H1 (cell line): ENCODE measurements at regions not wholly inside any gene's neighbourhood (a gene's known extent, or its start where the extent isn't known, plus 50 kb on each side); places are given as distances from the start of the nearest gene placed in this dataset.

Experiments used
- CTCF ChIA-PET: fragments of 300-600 bp; sonication (Branson Sonifier 250); formaldehyde crosslinking; loops from one replicate; lab custom pipeline; 2021; ENCODE audit not compliant: partially characterized antibody; lab: Charles Lee
- POLR2A ChIA-PET: fragments of 300-600 bp; sonication (Branson Sonifier 250); formaldehyde crosslinking; loops from one replicate; lab custom pipeline; 2021; ENCODE audit warnings: inconsistent platforms; ENCODE audit not compliant: partially characterized antibody; lab: Charles Lee
- DNase-seq, 2 experiments: peaks; one replicate each; pipeline versions ENCODE4 v3.0.0 to v3.0.0-alpha.2; 2010 to 2022; ENCODE audit warnings: low spot score in 2 of 2, low read depth in 1 of 2, mixed read lengths in 1 of 2
- FAIRE-seq: peaks from 2 replicates; lab custom pipeline; 2011; peaks lifted over from hg19 to GRCh38; lab: Jason Lieb, UNC
- H2AFZ ChIP-seq: 2 replicates; pipeline ENCODE4 v1.8.1; 2012; ENCODE audit warnings: low read length, inconsistent platforms
- H2AK5ac ChIP-seq: 2 replicates; pipeline ENCODE4 v1.6.1; 2013; ENCODE audit warnings: low read depth, low read length
- H2BK120ac ChIP-seq: replicated peaks from 2 replicates; pipeline ENCODE3; 2013; ENCODE audit warnings: low read depth, low read length, inconsistent platforms
- H2BK12ac ChIP-seq: 2 replicates; pipeline ENCODE4 v1.6.1; 2013; ENCODE audit warnings: low read depth, low read length
- H2BK15ac ChIP-seq: 2 replicates; pipeline ENCODE4 v1.6.1; 2013; ENCODE audit warnings: low read length
- H2BK20ac ChIP-seq: 2 replicates; pipeline ENCODE4 v1.6.1; 2013; ENCODE audit warnings: low read length
- H2BK5ac ChIP-seq: 2 replicates; pipeline ENCODE4 v1.6.1; 2013; ENCODE audit warnings: low read depth, low read length
- H3K14ac ChIP-seq: 2 replicates; pipeline ENCODE4 v1.6.1; 2013; ENCODE audit warnings: inconsistent platforms; ENCODE audit not compliant: insufficient read length
- H3K18ac ChIP-seq: 2 replicates; pipeline ENCODE4 v1.6.1; 2013; ENCODE audit warnings: low read length; ENCODE audit errors: extremely low read depth
- H3K23ac ChIP-seq: 2 replicates; pipeline ENCODE4 v1.6.1; 2013; ENCODE audit warnings: inconsistent platforms; ENCODE audit not compliant: insufficient read length
- H3K23me2 ChIP-seq: 2 replicates; pipeline ENCODE4 v1.6.1; 2013; ENCODE audit warnings: low read depth, low read length
- H3K27ac ChIP-seq: 2 replicates; pipeline ENCODE4 v1.6.1; 2011; ENCODE audit warnings: low read depth, low read length, inconsistent platforms
- H3K27me3 ChIP-seq, 4 experiments: replicated peaks in 1 of 4; 1 replicate in 1 of 4; 2 replicates in 3 of 4; pipeline versions ENCODE4 v1.6.1 to v1.8.1; 2011 to 2013; ENCODE audit warnings: low read length in 3 of 4, mild to moderate bottlenecking in 3 of 4, inconsistent platforms in 2 of 4, mixed read lengths in 2 of 4, moderate library complexity in 1 of 4; ENCODE audit not compliant: control insufficient read depth in 3 of 4, insufficient read depth in 3 of 4; ENCODE audit errors: extremely low read depth in 1 of 4
- H3K36me3 ChIP-seq, 4 experiments: 2 replicates each; pipeline versions ENCODE4 v1.6.1 to v1.8.1; 2011 to 2013; ENCODE audit warnings: mild to moderate bottlenecking in 4 of 4, low read length in 3 of 4, moderate library complexity in 2 of 4, control low read depth in 1 of 4, inconsistent platforms in 1 of 4; ENCODE audit not compliant: insufficient read depth in 4 of 4, control insufficient read depth in 2 of 4
- H3K4ac ChIP-seq: replicated peaks from 2 replicates; pipeline ENCODE3; 2013; ENCODE audit warnings: low read length, low read depth, mixed read lengths, inconsistent platforms; ENCODE audit not compliant: insufficient read length
- H3K4me1 ChIP-seq, 4 experiments: replicated peaks in 1 of 4; 1 replicate in 1 of 4; 2 replicates in 3 of 4; pipeline versions ENCODE4 v1.6.1 to v1.8.1; 2011 to 2013; ENCODE audit warnings: low read length in 3 of 4, inconsistent platforms in 2 of 4, mixed read lengths in 1 of 4; ENCODE audit not compliant: insufficient read depth in 4 of 4, control insufficient read depth in 3 of 4
- H3K4me2 ChIP-seq, 2 experiments: 2 replicates each; pipeline versions ENCODE4 v1.6.1 to v1.8.1; 2011 to 2013; ENCODE audit warnings: low read depth in 2 of 2, low read length in 2 of 2, control low read depth in 1 of 2, inconsistent platforms in 1 of 2, mild to moderate bottlenecking in 1 of 2; ENCODE audit not compliant: insufficient read depth in 1 of 2
- H3K4me3 ChIP-seq, 4 experiments: fragments of 200-600, 300-600 bp in 1 of 4; sonication (generic), shearing (Covaris generic), sonication (Bioruptor Twin) in 1 of 4; 2 replicates each; pipeline versions ENCODE4 v1.5.1 to v1.8.1; 2011 to 2016; ENCODE audit warnings: low read length in 4 of 4, low read depth in 3 of 4, control low read depth in 2 of 4, inconsistent platforms in 2 of 4, mild to moderate bottlenecking in 2 of 4, mixed read lengths in 1 of 4, moderate library complexity in 1 of 4; ENCODE audit not compliant: insufficient read depth in 2 of 4; ENCODE audit errors: extremely low read depth in 1 of 4
- H3K56ac ChIP-seq: replicated peaks from 2 replicates; pipeline ENCODE3; 2013; ENCODE audit warnings: low read depth, mild to moderate bottlenecking, mixed read lengths, low read length, inconsistent platforms; ENCODE audit not compliant: insufficient read length
- H3K79me1 ChIP-seq: 2 replicates; pipeline ENCODE4 v1.6.1; 2013; ENCODE audit warnings: low read depth, low read length, control low read depth
- H3K79me2 ChIP-seq, 2 experiments: 2 replicates each; pipeline versions ENCODE4 v1.6.1 to v1.8.1; 2012 to 2013; ENCODE audit warnings: low read length in 2 of 2, mild to moderate bottlenecking in 2 of 2, inconsistent platforms in 1 of 2; ENCODE audit not compliant: insufficient read depth in 2 of 2, control insufficient read depth in 1 of 2
- H3K9ac ChIP-seq, 4 experiments: replicated peaks in 1 of 4; 1 replicate in 1 of 4; 2 replicates in 3 of 4; pipeline versions ENCODE4 v1.6.1 to v1.8.1; 2011 to 2013; ENCODE audit warnings: low read depth in 3 of 4, low read length in 3 of 4, control low read depth in 2 of 4, mild to moderate bottlenecking in 2 of 4, moderate library complexity in 2 of 4, inconsistent platforms in 1 of 4; ENCODE audit errors: extremely low read depth in 1 of 4
- H3K9me3 ChIP-seq, 2 experiments: 2 replicates each; pipeline versions ENCODE4 v1.6.1 to v1.8.1; 2012 to 2013; ENCODE audit warnings: mild to moderate bottlenecking in 2 of 2, moderate library complexity in 2 of 2, control low read depth in 1 of 2, inconsistent platforms in 1 of 2, low read depth in 1 of 2, low read length in 1 of 2, mixed read lengths in 1 of 2; ENCODE audit not compliant: insufficient read depth in 2 of 2
- H4K20me1 ChIP-seq, 2 experiments: replicated peaks in 1 of 2; 2 replicates each; pipeline versions ENCODE3 to v1.8.1; 2011 to 2013; ENCODE audit warnings: inconsistent platforms in 2 of 2, low read length in 2 of 2, mild to moderate bottlenecking in 1 of 2; ENCODE audit not compliant: insufficient read depth in 2 of 2, control insufficient read depth in 1 of 2
- H4K5ac ChIP-seq: 2 replicates; pipeline ENCODE4 v1.6.1; 2013; ENCODE audit warnings: low read length, low read depth, mixed read lengths, inconsistent platforms; ENCODE audit not compliant: insufficient read length
- H4K8ac ChIP-seq: 2 replicates; pipeline ENCODE4 v1.8.0; 2013; ENCODE audit warnings: mild to moderate bottlenecking, moderate library complexity, low read length, inconsistent platforms; ENCODE audit not compliant: insufficient read depth; ENCODE audit errors: extremely low read depth
- H4K91ac ChIP-seq: replicated peaks from 2 replicates; pipeline ENCODE3; 2013; ENCODE audit warnings: low read length, mixed read lengths, inconsistent platforms; ENCODE audit not compliant: insufficient read length
- ASH2L ChIP-seq: fragments of 200-600, 300-600 bp; sonication (generic); IDR thresholded peaks from one replicate; pipeline ENCODE4 v1.7.1; 2017; ENCODE audit warnings: low read length
- ATF3 ChIP-seq: IDR thresholded peaks from 2 replicates; pipeline ENCODE4 v1.6.1; 2011; ENCODE audit warnings: low read depth, mild to moderate bottlenecking, low read length; ENCODE audit not compliant: insufficient read depth
- BRCA1 ChIP-seq: IDR thresholded peaks from 2 replicates; pipeline ENCODE4 v1.6.1; 2012; ENCODE audit warnings: low read depth, low read length, improper control_type of control experiment
- CBX8 ChIP-seq: fragments of 300-800, 300-1000 bp; sonication (generic); IDR thresholded peaks from 2 replicates; pipeline ENCODE4 v1.7.1; 2016; ENCODE audit warnings: low read depth, low read length, borderline replicate concordance
- CEBPB ChIP-seq: IDR thresholded peaks from 2 replicates; pipeline ENCODE4 v1.6.1; 2012; ENCODE audit warnings: low read depth, low read length
- EP300 ChIP-seq, 2 experiments: IDR thresholded peaks; 1 replicate in 1 of 2; 2 replicates in 1 of 2; pipeline ENCODE4 v1.6.1; 2011 to 2012; ENCODE audit warnings: low read depth in 2 of 2, low read length in 2 of 2, mild to moderate bottlenecking in 2 of 2, borderline replicate concordance in 1 of 2, inconsistent platforms in 1 of 2, moderate library complexity in 1 of 2
- NRF1 ChIP-seq: IDR thresholded peaks from 2 replicates; pipeline ENCODE4 v1.6.1; 2011; ENCODE audit warnings: mild to moderate bottlenecking, low read depth, low read length, improper control_type of control experiment
- WGBS, 2 experiments: shearing (Covaris generic) in 1 of 2; methylation state at CpG; one replicate each; pipeline versions ENCODE4 v1.1.6 to v1.1.7; 2013 to 2015; ENCODE audit warnings: low lambda C conversion rate in 2 of 2, mixed read lengths in 2 of 2, inconsistent platforms in 1 of 2, low coverage in 1 of 2, missing lambda C conversion rate in 1 of 2; ENCODE audit not compliant: insufficient replicate concordance in 2 of 2, insufficient coverage in 1 of 2, insufficient read length in 1 of 2; ENCODE audit errors: extremely low coverage in 1 of 2, missing lambda C conversion rate in 1 of 2; 5-methylcytosine and 5-hydroxymethylcytosine counted together

GRCh38 chr15:69666441-69666882 is 213.8 kb downstream of the RPLP1 start:
- no peak overlapping the region for H3K4ac ChIP-seq
- H4K8ac ChIP-seq = no peak overlapping the region
- no peak overlapping the region for H2BK20ac ChIP-seq
- no peak overlapping the region for H2AFZ ChIP-seq
- H2BK5ac ChIP-seq = no peak overlapping the region
- H3K9ac ChIP-seq = no peak overlapping the region
- 0 out of 7 replicates have a peak, but pooled peaks cover 0 to 2% (median 0%) of the 10 kb centered on the region in 4 experiments for H3K27me3 ChIP-seq
- H2BK15ac ChIP-seq = no peak overlapping the region
- no peaks in the 10 kb centered on the region for H3K36me3 ChIP-seq
- no peaks in the 10 kb centered on the region for H4K20me1 ChIP-seq
- H3K4me1 ChIP-seq = peaks cover 0 to 12% (median 6%) of the 10 kb centered on the region in 4 experiments; a peak in 5 of 7 replicates
- H3K79me1 ChIP-seq = no peaks in the 10 kb centered on the region
- H3K4me3 ChIP-seq = no peak overlapping the region
- no peaks in the 10 kb centered on the region for H3K9me3 ChIP-seq
- H2BK12ac ChIP-seq = peak overlapping the region; percentile 17; the same call in 1 of the 2 replicates
- WGBS, 2 experiments = 88% methylated on average over 10 of the region's 10 CpGs; no CpG with 5 or more reads in 1 of the 2 experiments
- POLR2A ChIA-PET = interaction anchor here (1.5 kb wide), 1 partner anchor 19 kb away, joined by 3 read pairs; no protein-coding TSS in a partner anchor
- H3K4me2 ChIP-seq = no peak overlapping the region
- H3K23me2 ChIP-seq = no peaks in the 10 kb centered on the region
- DNase-seq (no peak), FAIRE-seq (no peak)
- H4K5ac ChIP-seq = no peak overlapping the region
- H4K91ac ChIP-seq = no peak overlapping the region
- no peak overlapping the region for H3K23ac ChIP-seq
- CTCF ChIA-PET = interaction anchor here (1.7 kb wide), 1 partner anchor 188 kb away, joined by 4 read pairs; no protein-coding TSS in a partner anchor
- no peaks in the 10 kb centered on the region for H3K79me2 ChIP-seq
- H2BK120ac ChIP-seq = no peak overlapping the region
- no peak for TF ChIP-seq EP300 (IDR thresholded peaks at IDR 0.05; ENCODE audit: borderline replicate concordance in 1 of 2, low read depth in 2 of 2, low read length in 2 of 2)
- TF ChIP-seq ATF3 = no peak
- no peak for TF ChIP-seq CEBPB
- no peak for TF ChIP-seq BRCA1
- no peak for TF ChIP-seq ASH2L
- no peak for TF ChIP-seq NRF1
- TF ChIP-seq CBX8 = no peak
- no peak overlapping the region for H3K56ac ChIP-seq
- H2AK5ac ChIP-seq = no peak overlapping the region
- no peak overlapping the region for H3K27ac ChIP-seq
- H3K14ac ChIP-seq = no peak overlapping the region
- H3K18ac ChIP-seq = 0 out of 2 replicates have a peak overlapping the region, but pooled peaks have one; percentile 13
